ENCODE measurements at regions not wholly inside any gene's neighbourhood (a gene's known extent, or its start where the extent isn't known, plus 50 kb on each side); places are given as distances from the start of the nearest gene placed in this dataset.

DNA sequence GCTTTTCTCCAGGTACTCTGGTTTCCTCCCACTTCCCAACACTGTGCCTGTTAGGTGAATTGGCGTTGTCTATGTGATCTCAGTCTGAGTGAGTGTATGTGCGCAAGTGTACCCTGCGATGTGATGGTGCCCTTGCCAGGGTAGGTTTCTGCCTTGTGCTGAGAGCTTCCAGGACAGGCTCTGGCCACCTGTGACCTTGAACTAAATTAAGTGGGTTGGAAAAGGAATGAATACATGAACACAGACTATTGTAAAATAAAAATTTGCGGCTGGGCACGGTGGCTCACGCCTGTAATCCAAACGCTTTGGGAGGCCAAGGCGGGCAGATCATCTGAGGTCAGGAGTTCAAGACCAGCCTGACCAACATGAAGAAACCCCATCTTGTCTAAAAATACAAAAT lies 678.0 kb downstream of the DHX35 start:
- TF ChIP-seq, protein P1, sequence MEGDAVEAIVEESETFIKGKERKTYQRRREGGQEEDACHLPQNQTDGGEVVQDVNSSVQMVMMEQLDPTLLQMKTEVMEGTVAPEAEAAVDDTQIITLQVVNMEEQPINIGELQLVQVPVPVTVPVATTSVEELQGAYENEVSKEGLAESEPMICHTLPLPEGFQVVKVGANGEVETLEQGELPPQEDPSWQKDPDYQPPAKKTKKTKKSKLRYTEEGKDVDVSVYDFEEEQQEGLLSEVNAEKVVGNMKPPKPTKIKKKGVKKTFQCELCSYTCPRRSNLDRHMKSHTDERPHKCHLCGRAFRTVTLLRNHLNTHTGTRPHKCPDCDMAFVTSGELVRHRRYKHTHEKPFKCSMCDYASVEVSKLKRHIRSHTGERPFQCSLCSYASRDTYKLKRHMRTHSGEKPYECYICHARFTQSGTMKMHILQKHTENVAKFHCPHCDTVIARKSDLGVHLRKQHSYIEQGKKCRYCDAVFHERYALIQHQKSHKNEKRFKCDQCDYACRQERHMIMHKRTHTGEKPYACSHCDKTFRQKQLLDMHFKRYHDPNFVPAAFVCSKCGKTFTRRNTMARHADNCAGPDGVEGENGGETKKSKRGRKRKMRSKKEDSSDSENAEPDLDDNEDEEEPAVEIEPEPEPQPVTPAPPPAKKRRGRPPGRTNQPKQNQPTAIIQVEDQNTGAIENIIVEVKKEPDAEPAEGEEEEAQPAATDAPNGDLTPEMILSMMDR (IDR thresholded peaks at IDR 0.05) = no peak
- TF ChIP-seq POLR2A (IDR thresholded peaks at IDR 0.05) = no peak
